ENCODE measurements at regions not wholly inside any gene's neighbourhood (a gene's known extent, or its start where the extent isn't known, plus 50 kb on each side); places are given as distances from the start of the nearest gene placed in this dataset.

- no peak for TF ChIP-seq CTCF (IDR thresholded peaks at IDR 0.05)
- Histone ChIP-seq H3K4me1 (ENCODE audit: control insufficient read depth in 1 of 2, insufficient read depth in 1 of 2, low read depth in 1 of 2, low read length in 1 of 2) (no peaks in the 10 kb centered on the region), H3K4me3 (ENCODE audit: low read depth in 1 of 2, low read length in 1 of 2) (no peak overlapping the region), H3K36me3 (no peaks in the 10 kb centered on the region), H3K27me3 (no peaks in the 10 kb centered on the region), H3K9me3 (no peaks in the 10 kb centered on the region), H3K27ac (no peak overlapping the region)
Measured at GRCh38 chr10:90975096-90975495, 54.2 kb upstream of the ANKRD1 start.

- no peak overlapping the region for H3K4me3 ChIP-seq (ENCODE audit: low read depth in 1 of 2, low read length in 1 of 2)
- TF ChIP-seq CTCF (IDR thresholded peaks at IDR 0.05), result no peak
- no peak overlapping the region for H3K27ac ChIP-seq
- no peaks in the 10 kb centered on the region for H3K9me3 ChIP-seq
- no peaks in the 10 kb centered on the region for H3K4me1 ChIP-seq (ENCODE audit: control insufficient read depth in 1 of 2, insufficient read depth in 1 of 2, low read depth in 1 of 2, low read length in 1 of 2)
- no peaks in the 10 kb centered on the region for H3K27me3 ChIP-seq
- H3K36me3 ChIP-seq, result no peaks in the 10 kb centered on the region
Measured at GRCh38 chr10:90977162-90977854, 56.4 kb upstream of the ANKRD1 start.

- no peak for TF ChIP-seq CTCF (IDR thresholded peaks at IDR 0.05)
- H3K9me3 ChIP-seq, result no peaks in the 10 kb centered on the region
- no peak overlapping the region for H3K4me3 ChIP-seq (ENCODE audit: low read depth in 1 of 2, low read length in 1 of 2)
- H3K4me1 ChIP-seq (ENCODE audit: control insufficient read depth in 1 of 2, insufficient read depth in 1 of 2, low read depth in 1 of 2, low read length in 1 of 2), result no peaks in the 10 kb centered on the region
- H3K27ac ChIP-seq, result no peak overlapping the region
- no peaks in the 10 kb centered on the region for H3K36me3 ChIP-seq
- H3K27me3 ChIP-seq, result no peaks in the 10 kb centered on the region
Measured at GRCh38 chr10:90977855-90978486, 57.1 kb upstream of the ANKRD1 start.

GRCh38 chr10:90982406-90983008, 61.6 kb upstream of the ANKRD1 start:
- Histone ChIP-seq H3K4me1 (ENCODE audit: control insufficient read depth in 1 of 2, insufficient read depth in 1 of 2, low read depth in 1 of 2, low read length in 1 of 2) (no peaks in the 10 kb centered on the region), H3K27me3 (no peaks in the 10 kb centered on the region), H3K27ac (no peak overlapping the region), H3K9me3 (no peaks in the 10 kb centered on the region), H3K4me3 (ENCODE audit: low read depth in 1 of 2, low read length in 1 of 2) (no peak overlapping the region), H3K36me3 (no peaks in the 10 kb centered on the region)
- no peak for TF ChIP-seq CTCF (IDR thresholded peaks at IDR 0.05)

GRCh38 chr10:90983914-90984549, 63.1 kb upstream of the ANKRD1 start:
- H3K4me1 ChIP-seq (ENCODE audit: control insufficient read depth in 1 of 2, insufficient read depth in 1 of 2, low read depth in 1 of 2, low read length in 1 of 2), result no peaks in the 10 kb centered on the region
- H3K36me3 ChIP-seq, result no peaks in the 10 kb centered on the region
- no peak overlapping the region for H3K4me3 ChIP-seq (ENCODE audit: low read depth in 1 of 2, low read length in 1 of 2)
- H3K27me3 ChIP-seq, result no peaks in the 10 kb centered on the region
- no peak overlapping the region for H3K27ac ChIP-seq
- TF ChIP-seq CTCF (IDR thresholded peaks at IDR 0.05), result no peak
- no peaks in the 10 kb centered on the region for H3K9me3 ChIP-seq
